ENCODE measurements at regions not wholly inside any gene's neighbourhood (a gene's known extent, or its start where the extent isn't known, plus 50 kb on each side); places are given as distances from the start of the nearest gene placed in this dataset.

DNA sequence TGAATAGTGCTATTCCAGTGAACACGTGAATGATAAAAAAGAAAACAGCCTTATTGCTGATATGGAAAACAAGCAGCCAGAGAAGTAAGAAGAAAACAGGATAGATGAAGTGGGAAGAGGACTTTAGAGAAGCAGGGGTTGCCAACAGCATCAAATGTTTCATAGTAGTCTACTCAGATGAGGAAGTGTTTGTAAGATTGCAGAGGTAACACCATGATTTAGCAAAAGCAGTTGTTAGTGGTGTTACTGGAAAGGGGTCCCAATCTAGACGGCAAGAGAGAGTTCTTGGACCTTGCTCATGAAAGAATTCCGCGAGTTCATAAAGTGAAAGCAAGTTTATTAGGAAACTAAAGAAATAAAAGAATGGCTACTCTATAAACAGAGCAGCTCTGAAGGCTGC is 108.8 kb upstream of the MCTP2 start:
- no peaks in the 10 kb centered on the region for H3K4me1 Mint-ChIP-seq
- H3K27me3 Mint-ChIP-seq: no peaks in the 10 kb centered on the region
- no peak overlapping the region for H3K4me3 Mint-ChIP-seq
- ATAC-seq: no peak
- no peaks in the 10 kb centered on the region for H3K36me3 Mint-ChIP-seq
- H3K27ac Mint-ChIP-seq: no peak overlapping the region
- no peaks in the 10 kb centered on the region for H3K9me3 Mint-ChIP-seq

DNA sequence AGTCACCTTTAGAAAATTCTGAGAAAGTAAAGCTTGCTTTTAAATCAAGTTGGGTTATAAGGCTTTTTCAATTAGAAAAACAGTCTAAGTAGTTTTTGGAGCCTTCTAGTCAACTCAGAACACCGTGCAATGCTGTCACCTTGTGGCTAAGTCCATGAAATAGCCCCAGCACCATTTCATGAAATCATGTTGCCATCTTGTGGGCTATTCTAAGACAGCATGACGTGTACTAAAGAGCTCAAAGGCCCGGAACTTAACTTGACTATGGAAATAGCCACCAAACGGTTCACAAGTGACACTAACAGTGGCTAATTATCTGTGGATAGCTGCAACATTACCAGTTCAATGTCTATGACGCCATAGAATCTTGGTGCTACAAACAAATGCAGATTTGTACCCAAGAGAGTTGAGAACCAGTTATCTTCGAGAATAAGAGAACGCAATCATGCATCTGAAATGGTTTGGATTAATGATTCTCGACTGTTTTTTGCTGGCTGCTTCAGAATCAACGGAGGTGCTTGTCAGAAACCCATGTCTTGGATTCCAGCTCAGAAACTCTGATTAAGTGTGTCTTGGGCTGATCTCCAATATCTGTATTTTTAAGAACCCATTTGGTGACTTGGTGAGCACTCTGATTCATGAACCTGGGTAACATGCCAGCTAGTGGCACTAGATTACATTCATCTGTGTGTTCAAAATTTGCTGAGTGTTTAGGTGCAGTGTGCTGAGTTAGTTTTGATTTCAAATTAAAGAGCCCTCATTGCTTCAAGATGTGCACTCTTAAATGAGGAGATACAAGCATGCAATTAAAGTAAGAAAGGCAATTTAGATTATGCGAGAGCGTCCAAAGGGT is 111.2 kb upstream of the MCTP2 start:
- Mint-ChIP-seq H3K27me3 (peaks cover under 1% of the 10 kb centered on the region), H3K9me3 (no peaks in the 10 kb centered on the region), H3K4me3 (no peak overlapping the region), H3K4me1 (no peaks in the 10 kb centered on the region), H3K36me3 (no peaks in the 10 kb centered on the region), H3K27ac (no peak overlapping the region)
- ATAC-seq: peak; percentile 81

- no peaks in the 10 kb centered on the region for H3K9me3 Mint-ChIP-seq
- H3K36me3 Mint-ChIP-seq: no peaks in the 10 kb centered on the region
- peaks cover 8% of the 10 kb centered on the region for H3K27me3 Mint-ChIP-seq
- no peak for ATAC-seq
- H3K4me1 Mint-ChIP-seq: no peaks in the 10 kb centered on the region
- no peak overlapping the region for H3K27ac Mint-ChIP-seq
- no peak overlapping the region for H3K4me3 Mint-ChIP-seq
Measured at GRCh38 chr15:94119298-94119811, 112.0 kb upstream of the MCTP2 start.

DNA sequence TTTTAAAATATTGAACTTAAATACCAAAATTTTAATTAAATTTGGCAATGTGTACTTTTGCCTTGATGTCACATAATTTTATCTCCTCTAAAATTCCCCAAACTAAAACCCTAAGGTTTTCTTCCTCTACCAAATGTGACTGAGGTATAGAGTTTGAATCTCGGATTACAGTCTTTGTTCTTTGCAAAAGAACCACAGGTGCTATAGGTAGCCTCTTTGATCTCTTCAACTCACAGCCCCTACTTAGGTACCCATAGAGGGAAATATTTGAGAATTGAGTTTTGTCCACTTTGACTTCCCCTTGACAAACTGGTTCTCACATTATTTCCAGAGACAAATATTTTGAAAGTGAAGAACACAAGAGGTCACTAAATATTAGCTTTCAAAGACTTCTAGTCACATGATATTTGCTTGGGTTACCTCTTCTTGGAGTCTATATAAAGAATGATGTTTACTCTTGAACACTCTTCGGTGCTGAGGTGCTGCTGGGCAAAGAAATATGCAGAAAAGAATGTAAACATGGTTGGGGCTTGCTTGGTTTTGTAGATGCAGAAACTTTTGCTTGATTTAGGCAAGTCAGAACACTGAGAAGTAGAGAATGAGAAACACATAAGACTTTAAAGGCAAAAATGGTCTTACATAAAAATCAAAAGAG is 120.8 kb upstream of the MCTP2 start:
- ATAC-seq: no peak
- no peaks in the 10 kb centered on the region for H3K9me3 Mint-ChIP-seq
- no peaks in the 10 kb centered on the region for H3K36me3 Mint-ChIP-seq
- no peak overlapping the region for H3K4me3 Mint-ChIP-seq
- no peak overlapping the region for H3K27ac Mint-ChIP-seq
- no peaks in the 10 kb centered on the region for H3K4me1 Mint-ChIP-seq
- peaks cover 24% of the 10 kb centered on the region for H3K27me3 Mint-ChIP-seq

- Mint-ChIP-seq H3K4me1 (no peaks in the 10 kb centered on the region), H3K9me3 (peaks cover 7% of the 10 kb centered on the region), H3K27me3 (peaks cover 2% of the 10 kb centered on the region), H3K4me3 (no peak overlapping the region), H3K27ac (no peak overlapping the region), H3K36me3 (no peaks in the 10 kb centered on the region)
- ATAC-seq: no peak
Measured at GRCh38 chr15:94107652-94108051, 123.7 kb upstream of the MCTP2 start.

DNA sequence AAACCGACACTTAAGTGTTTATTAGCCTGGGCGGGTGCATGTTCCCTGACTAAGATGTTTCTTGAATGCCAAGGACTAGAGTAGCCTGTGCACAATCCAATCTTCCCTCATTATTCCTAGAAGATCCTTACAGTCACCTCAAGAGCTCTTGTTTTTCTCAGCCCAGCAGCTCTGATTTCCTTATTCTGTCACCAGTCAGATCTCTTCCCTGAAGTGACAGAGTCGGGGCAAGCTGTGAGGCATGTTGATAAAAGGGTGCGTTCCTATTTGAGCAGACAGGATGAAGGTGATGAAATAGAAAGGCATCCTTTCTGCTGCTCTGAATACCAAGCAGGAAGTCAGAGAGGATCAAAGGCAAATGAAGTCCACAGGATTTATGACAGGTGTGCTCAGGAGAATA is 125.6 kb upstream of the MCTP2 start:
- H3K4me3 Mint-ChIP-seq: no peak overlapping the region
- H3K4me1 Mint-ChIP-seq: no peaks in the 10 kb centered on the region
- H3K27ac Mint-ChIP-seq: no peak overlapping the region
- no peaks in the 10 kb centered on the region for H3K27me3 Mint-ChIP-seq
- peaks cover 7% of the 10 kb centered on the region for H3K9me3 Mint-ChIP-seq
- H3K36me3 Mint-ChIP-seq: no peaks in the 10 kb centered on the region
- no peak for ATAC-seq

DNA sequence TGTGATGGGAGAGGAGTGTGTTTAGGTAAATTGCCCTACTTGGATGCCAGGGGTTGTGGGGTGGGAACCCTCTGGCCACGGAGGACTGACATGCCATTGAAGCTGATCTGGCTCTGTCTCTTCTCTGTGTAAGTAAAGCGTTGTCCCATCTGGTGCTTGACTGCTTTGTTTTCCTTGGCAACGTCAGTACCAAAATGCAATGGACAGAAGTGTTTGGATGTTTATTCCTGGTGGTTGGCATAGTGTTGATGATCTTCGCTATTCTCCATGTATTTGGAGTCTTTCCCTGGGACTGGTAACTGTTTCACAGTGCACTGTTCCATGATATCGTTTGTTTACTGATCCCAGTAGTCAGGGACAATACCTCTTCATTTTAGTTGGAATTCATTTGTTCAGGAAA is 130.5 kb upstream of the MCTP2 start:
- Mint-ChIP-seq H3K27me3 (no peaks in the 10 kb centered on the region), H3K4me3 (no peak overlapping the region), H3K36me3 (no peaks in the 10 kb centered on the region), H3K9me3 (peaks cover 7% of the 10 kb centered on the region), H3K27ac (no peak overlapping the region), H3K4me1 (no peaks in the 10 kb centered on the region)
- ATAC-seq: no peak

DNA sequence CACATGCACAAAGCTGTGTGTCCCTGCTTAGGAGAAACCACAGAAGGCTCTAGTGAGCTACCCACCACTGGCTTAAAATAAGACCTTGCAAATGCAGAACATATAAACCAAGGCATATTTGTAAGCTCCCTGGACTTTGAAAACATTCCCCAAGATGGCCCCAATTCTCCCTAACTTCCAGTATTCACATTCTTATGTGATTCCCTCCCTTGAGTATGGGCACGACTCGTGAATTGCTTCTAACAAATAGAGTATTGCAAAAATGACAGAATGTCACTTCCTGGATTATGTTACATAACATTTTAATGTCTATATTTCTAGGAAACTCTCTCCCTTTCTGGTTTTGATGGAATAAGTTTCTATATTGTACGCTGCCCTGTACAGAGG is 131.8 kb upstream of the MCTP2 start:
- Mint-ChIP-seq H3K4me3 (no peak overlapping the region), H3K36me3 (no peaks in the 10 kb centered on the region), H3K27ac (no peak overlapping the region), H3K27me3 (no peaks in the 10 kb centered on the region), H3K9me3 (peaks cover 6% of the 10 kb centered on the region), H3K4me1 (no peaks in the 10 kb centered on the region)
- no peak for ATAC-seq

DNA sequence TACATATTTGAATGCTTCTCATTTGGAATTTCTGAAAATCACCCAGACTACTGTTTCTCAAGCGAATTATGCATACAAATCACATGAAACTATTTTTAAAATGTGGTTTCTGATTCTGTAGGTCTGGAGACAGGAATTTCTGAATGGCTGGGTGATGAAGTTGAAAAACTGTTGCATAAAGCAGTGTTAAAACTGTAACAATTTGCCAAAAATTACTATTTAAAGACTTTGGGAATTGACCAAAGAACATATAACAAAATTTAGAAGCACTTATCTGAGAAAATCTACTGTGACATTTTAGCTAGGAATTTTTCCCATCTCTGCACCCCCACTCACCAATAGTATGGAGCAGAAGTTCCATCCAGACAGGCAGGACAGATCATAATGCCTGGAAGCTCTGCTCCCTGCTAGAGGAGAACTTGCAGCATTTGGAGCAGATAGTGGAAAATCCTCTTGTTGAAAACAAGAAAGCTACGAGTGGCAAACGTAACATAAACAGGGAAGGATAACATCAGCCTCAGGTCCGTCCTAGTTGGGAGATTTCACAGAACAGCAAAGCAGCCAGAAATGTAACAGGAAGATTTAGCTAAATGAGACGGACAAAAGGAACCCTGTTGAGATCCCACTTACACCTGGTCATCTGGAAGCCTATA is 132.3 kb upstream of the MCTP2 start:
- ATAC-seq: no peak
- Mint-ChIP-seq H3K27ac (no peak overlapping the region), H3K4me1 (no peaks in the 10 kb centered on the region), H3K9me3 (peaks cover 2% of the 10 kb centered on the region), H3K27me3 (peaks cover under 1% of the 10 kb centered on the region), H3K36me3 (no peaks in the 10 kb centered on the region), H3K4me3 (no peak overlapping the region)

DNA sequence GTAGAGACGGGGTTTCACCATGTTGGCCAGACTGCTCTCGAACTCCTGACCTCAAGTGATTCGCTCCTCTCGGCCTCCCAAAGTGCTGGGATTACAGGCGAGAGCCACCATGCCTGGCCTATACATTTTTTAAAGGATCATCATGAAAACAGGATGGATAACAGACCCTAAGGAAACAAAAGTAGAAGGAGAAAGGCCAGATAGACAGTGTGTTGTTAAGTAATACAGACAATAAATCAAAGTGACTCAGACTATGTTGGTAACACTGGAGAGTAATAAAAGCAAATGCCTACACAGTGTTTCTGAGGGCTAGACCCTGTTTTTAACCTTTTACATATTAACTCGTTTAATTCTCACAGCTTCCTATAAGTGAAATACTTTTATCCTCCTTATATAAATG is 133.8 kb upstream of the MCTP2 start:
- Mint-ChIP-seq H3K4me3 (no peak overlapping the region), H3K36me3 (no peaks in the 10 kb centered on the region), H3K9me3 (no peaks in the 10 kb centered on the region), H3K27me3 (peaks cover 16% of the 10 kb centered on the region), H3K27ac (no peak overlapping the region), H3K4me1 (no peaks in the 10 kb centered on the region)
- ATAC-seq: no peak

- Mint-ChIP-seq H3K36me3 (no peaks in the 10 kb centered on the region), H3K4me1 (no peaks in the 10 kb centered on the region), H3K27me3 (peaks cover 21% of the 10 kb centered on the region), H3K27ac (no peak overlapping the region), H3K4me3 (no peak overlapping the region), H3K9me3 (no peaks in the 10 kb centered on the region)
- ATAC-seq: no peak
Measured at GRCh38 chr15:94094310-94094709, 137.1 kb upstream of the MCTP2 start.

DNA sequence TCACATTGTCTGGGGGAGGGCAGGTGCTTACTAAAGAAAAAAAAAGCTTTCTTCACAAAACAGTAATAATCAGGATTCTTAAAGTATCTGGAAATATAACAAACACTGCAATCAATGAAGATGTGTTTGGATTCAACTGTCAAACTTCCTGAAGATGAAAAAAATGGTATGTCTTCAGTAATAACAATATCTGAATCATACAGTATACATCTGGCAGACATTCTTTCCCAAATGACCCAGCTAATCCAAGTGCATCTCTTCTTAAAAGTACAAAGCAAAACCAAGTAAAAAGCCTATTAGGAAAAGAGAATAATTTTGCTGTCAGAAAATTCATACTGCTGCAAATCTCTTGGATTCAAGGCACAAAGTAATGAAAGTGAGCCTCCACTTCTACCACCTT is 145.0 kb upstream of the MCTP2 start:
- no peak overlapping the region for H3K4me3 Mint-ChIP-seq
- no peaks in the 10 kb centered on the region for H3K27me3 Mint-ChIP-seq
- H3K36me3 Mint-ChIP-seq: no peaks in the 10 kb centered on the region
- no peaks in the 10 kb centered on the region for H3K9me3 Mint-ChIP-seq
- no peak for ATAC-seq
- no peak overlapping the region for H3K27ac Mint-ChIP-seq
- no peaks in the 10 kb centered on the region for H3K4me1 Mint-ChIP-seq

DNA sequence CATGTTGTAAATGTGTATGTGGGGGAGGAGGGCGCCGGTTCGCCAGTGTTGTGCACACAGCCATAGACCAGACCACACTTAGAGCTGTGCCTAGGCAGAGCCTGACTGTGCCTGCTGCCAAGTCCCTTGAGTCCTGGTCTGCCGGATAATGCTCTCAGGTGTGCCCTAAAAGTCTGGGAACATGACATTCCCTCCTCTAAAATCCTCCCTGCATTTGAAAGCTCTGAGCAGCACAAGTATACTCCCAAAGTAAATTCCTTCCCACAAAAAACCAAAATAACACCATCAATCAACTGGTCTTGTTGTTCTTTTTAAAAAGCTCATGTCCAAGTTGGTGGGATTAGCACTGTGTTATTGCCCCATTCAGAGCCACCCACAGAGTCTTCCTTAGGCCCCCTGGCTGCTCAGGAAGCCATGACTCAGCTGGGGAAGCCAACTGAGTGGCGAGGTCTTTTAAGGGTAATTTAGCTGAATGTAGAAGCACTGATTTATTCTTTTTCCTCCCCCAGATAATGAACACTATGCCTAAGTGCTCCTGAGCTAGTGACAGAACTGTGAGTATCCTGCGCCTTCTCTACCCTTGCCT is 147.8 kb upstream of the MCTP2 start:
- no peak for ATAC-seq

GRCh38 chr15:94081829-94082228 is 149.5 kb upstream of the MCTP2 start:
- H3K27me3 Mint-ChIP-seq: no peaks in the 10 kb centered on the region
- H3K9me3 Mint-ChIP-seq: no peaks in the 10 kb centered on the region
- H3K27ac Mint-ChIP-seq: no peak overlapping the region
- no peaks in the 10 kb centered on the region for H3K36me3 Mint-ChIP-seq
- no peak overlapping the region for H3K4me3 Mint-ChIP-seq
- ATAC-seq: no peak
- H3K4me1 Mint-ChIP-seq: no peaks in the 10 kb centered on the region

More for the DNA sequence above, 147.8 kb upstream of the MCTP2 start:
- no peaks in the 10 kb centered on the region for H3K36me3 Mint-ChIP-seq
- no peaks in the 10 kb centered on the region for H3K9me3 Mint-ChIP-seq
- H3K4me1 Mint-ChIP-seq: no peaks in the 10 kb centered on the region
- H3K27me3 Mint-ChIP-seq: no peaks in the 10 kb centered on the region
- H3K4me3 Mint-ChIP-seq: no peak overlapping the region
- no peak overlapping the region for H3K27ac Mint-ChIP-seq

- Mint-ChIP-seq H3K4me1 (no peaks in the 10 kb centered on the region), H3K4me3 (no peak overlapping the region), H3K27me3 (no peaks in the 10 kb centered on the region), H3K36me3 (no peaks in the 10 kb centered on the region), H3K27ac (no peak overlapping the region), H3K9me3 (no peaks in the 10 kb centered on the region)
- ATAC-seq: no peak
Measured at GRCh38 chr15:94080989-94081605, 150.3 kb upstream of the MCTP2 start.

Data from stimulated activated memory B cell treated with anti-CD40 and anti-IgM and Interleukin-4, amounts not matched to agents 10 μg/mL and 1 μg/mL and 100 μg/mL, for 72 hours (primary cell).